ENCODE measurements at regions not wholly inside any gene's neighbourhood (a gene's known extent, or its start where the extent isn't known, plus 50 kb on each side); places are given as distances from the start of the nearest gene placed in this dataset.

DNA sequence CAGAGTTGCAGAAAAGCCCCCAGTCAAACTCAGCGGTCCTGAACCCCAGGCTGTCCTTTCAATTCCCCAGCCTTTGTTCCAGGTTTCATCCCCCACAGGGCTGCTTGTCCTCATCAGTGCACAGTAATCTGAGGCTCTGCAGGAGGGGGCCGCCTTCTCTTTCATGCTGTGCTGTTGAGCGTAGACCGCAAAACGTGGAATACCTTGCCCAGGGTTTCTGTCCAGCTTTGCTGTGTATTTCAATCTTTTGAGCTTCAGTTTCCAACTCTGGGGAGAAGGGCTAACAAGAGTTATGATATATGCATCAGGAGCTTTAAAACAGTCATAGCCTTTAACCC lies 64.8 kb downstream of the FAM43A start:
- in situ Hi-C loops (cut with MboI; ENCODE audit: low pct_ligation_motif_present in 1 of 4, low pct_unique_long_range_greater_than_20kb in 1 of 4, low sequenced_read_pairs in 3 of 4) (no loop called here), intact Hi-C loops (cut with DNase I; ENCODE audit: low total_unique reads) (no loop called here)
- WGBS, 2 donors (ENCODE audit: low coverage in 1 of 2) = 79% methylated on average over 5 of the region's 5 CpGs; no CpG with 5 or more reads in 1 of the 2 donors
- no peak overlapping the region for H3K27ac ChIP-seq
- peaks cover 0 to 5% (median 0%) of the 10 kb centered on the region in 4 donors for H3K4me1 ChIP-seq
- H3K36me3 ChIP-seq = no peaks in the 10 kb centered on the region
- H3K27me3 ChIP-seq = no peaks in the 10 kb centered on the region
- no peak for DNase-seq
- TF ChIP-seq POLR2A (IDR thresholded peaks at IDR 0.05) = no peak
- TF ChIP-seq EP300 (IDR thresholded peaks at IDR 0.05; ENCODE audit: low read depth) = no peak
- no peak for TF ChIP-seq POLR2AphosphoS5 (IDR thresholded peaks at IDR 0.05)
- TF ChIP-seq, protein P1, sequence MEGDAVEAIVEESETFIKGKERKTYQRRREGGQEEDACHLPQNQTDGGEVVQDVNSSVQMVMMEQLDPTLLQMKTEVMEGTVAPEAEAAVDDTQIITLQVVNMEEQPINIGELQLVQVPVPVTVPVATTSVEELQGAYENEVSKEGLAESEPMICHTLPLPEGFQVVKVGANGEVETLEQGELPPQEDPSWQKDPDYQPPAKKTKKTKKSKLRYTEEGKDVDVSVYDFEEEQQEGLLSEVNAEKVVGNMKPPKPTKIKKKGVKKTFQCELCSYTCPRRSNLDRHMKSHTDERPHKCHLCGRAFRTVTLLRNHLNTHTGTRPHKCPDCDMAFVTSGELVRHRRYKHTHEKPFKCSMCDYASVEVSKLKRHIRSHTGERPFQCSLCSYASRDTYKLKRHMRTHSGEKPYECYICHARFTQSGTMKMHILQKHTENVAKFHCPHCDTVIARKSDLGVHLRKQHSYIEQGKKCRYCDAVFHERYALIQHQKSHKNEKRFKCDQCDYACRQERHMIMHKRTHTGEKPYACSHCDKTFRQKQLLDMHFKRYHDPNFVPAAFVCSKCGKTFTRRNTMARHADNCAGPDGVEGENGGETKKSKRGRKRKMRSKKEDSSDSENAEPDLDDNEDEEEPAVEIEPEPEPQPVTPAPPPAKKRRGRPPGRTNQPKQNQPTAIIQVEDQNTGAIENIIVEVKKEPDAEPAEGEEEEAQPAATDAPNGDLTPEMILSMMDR (IDR thresholded peaks at IDR 0.05) = no peak
- H3K4me3 ChIP-seq = no peak overlapping the region
- no peaks in the 10 kb centered on the region for H3K9me3 ChIP-seq

DNA sequence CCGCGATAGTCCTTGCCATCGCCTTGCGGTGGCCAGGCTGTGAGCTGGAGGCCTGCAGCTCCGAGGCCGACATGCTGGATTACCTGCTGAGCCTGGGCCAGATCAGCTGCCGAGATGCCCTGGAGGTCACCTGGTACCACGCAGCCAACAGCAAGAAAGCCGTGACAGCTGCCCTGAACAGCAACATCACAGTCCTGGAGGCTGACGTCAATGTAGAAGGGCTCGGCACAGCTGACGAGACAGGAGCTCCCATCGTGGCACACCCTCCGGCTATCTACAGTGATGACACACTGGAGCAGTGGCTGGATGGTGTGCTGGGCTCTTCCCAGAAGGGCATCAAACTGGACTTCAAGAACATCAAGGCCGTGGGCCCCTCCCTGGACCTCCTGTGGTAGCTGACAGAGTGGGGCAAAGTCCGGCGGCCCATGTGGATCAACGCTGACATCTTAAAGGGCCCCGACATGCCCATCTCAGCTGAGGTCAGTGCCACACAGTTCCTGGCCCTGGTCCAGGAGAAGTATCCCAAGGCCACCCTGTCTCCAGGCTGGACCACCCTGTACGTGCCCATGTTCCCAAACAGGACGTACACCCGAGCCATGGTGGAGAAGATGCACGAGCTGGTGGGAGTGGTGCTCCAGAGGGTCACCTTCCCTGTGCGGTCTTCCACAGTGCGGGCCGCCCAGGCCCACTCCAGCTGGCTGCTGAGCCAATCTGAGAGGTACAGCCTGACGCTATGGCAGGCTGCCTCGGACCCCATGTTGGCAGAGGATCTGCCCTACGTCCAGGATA lies 70.2 kb downstream of the FAM43A start:
- in situ Hi-C loops (cut with MboI; ENCODE audit: low pct_ligation_motif_present in 1 of 4, low pct_unique_long_range_greater_than_20kb in 1 of 4, low sequenced_read_pairs in 3 of 4) = no loop called here
- Histone ChIP-seq H3K36me3 (no peaks in the 10 kb centered on the region), H3K4me1 (peaks cover 0 to 10% (median 0%) of the 10 kb centered on the region in 4 donors), H3K4me3 (no peak overlapping the region), H3K27ac (no peak overlapping the region), H3K27me3 (no peaks in the 10 kb centered on the region), H3K9me3 (no peaks in the 10 kb centered on the region)
- no peak for DNase-seq
- TF ChIP-seq EP300 (IDR thresholded peaks at IDR 0.05; ENCODE audit: low read depth) = no peak
- no peak for TF ChIP-seq POLR2AphosphoS5 (IDR thresholded peaks at IDR 0.05)
- TF ChIP-seq, protein P1 (IDR thresholded peaks at IDR 0.05) = no peak
- TF ChIP-seq POLR2A (IDR thresholded peaks at IDR 0.05) = no peak
- intact Hi-C loops (cut with DNase I; ENCODE audit: low total_unique reads) = no loop called here
- WGBS, 2 donors (ENCODE audit: low coverage in 1 of 2) = 84% methylated on average over 27 of the region's 29 CpGs; no CpG with 5 or more reads in 1 of the 2 donors

DNA sequence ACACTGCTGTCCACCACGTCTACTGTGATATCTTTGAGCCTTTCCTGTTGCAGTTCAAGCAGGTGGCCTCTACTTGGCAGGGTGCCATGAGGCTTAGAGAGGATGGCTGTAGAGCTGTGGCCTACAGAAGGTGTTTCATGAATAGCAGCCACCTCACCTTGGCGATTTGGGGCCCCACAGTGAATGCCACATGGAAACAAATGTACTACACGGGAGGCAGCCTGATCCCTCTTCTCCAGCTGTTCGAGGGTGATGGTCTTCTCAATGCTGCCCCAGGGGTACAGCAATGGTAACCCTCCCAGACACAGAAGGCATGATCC lies 70.7 kb downstream of the FAM43A start:
- no peaks in the 10 kb centered on the region for H3K27me3 ChIP-seq
- no peak overlapping the region for H3K4me3 ChIP-seq
- H3K4me1 ChIP-seq = peaks cover 0 to 10% (median 0%) of the 10 kb centered on the region in 4 donors
- DNase-seq = no peak
- intact Hi-C loops (cut with DNase I; ENCODE audit: low total_unique reads) = no loop called here
- H3K27ac ChIP-seq = no peak overlapping the region
- H3K36me3 ChIP-seq = no peaks in the 10 kb centered on the region
- TF ChIP-seq, protein P1 (IDR thresholded peaks at IDR 0.05) = no peak
- TF ChIP-seq POLR2AphosphoS5 (IDR thresholded peaks at IDR 0.05) (no peak), POLR2A (IDR thresholded peaks at IDR 0.05) (no peak), EP300 (IDR thresholded peaks at IDR 0.05; ENCODE audit: low read depth) (no peak)
- WGBS, 2 donors (ENCODE audit: low coverage in 1 of 2) = 59% methylated on average over 4 of the region's 4 CpGs; no CpG with 5 or more reads in 1 of the 2 donors
- no peaks in the 10 kb centered on the region for H3K9me3 ChIP-seq
- in situ Hi-C loops (cut with MboI; ENCODE audit: low pct_ligation_motif_present in 1 of 4, low pct_unique_long_range_greater_than_20kb in 1 of 4, low sequenced_read_pairs in 3 of 4) = no loop called here

DNA sequence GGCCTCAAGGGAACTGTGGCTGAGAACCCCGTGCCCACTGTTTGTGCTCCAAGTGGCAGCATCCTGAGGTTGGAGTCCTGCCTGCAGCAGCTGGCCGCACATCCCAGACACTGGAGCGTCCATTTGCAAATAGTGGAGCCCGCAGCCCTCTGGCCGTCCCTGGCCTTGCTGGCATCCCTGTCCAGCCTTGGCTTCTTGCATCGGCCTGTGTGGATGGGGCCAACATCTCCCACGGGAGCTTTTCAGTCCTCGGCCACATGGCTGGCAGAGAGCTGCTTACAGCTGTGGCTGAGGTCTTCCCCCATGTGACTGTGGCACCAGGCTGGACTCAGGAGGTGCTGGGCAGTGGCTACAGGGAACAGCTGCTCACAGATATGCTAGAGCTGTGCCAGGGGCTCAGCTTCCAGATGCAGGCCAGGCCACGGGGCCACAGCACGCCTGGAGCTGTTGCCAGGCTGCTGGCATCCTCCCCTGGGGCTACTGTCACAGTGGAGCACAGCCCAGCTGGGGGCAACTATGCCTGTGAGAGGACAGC lies 71.2 kb downstream of the FAM43A start:
- no peaks in the 10 kb centered on the region for H3K36me3 ChIP-seq
- H3K9me3 ChIP-seq = no peaks in the 10 kb centered on the region
- no peak for DNase-seq
- peak overlapping the region in 3 of 4 donors; percentile 44 to 69 (median 54) for H3K27ac ChIP-seq
- H3K4me1 ChIP-seq = peaks cover 0 to 10% (median 0%) of the 10 kb centered on the region in 4 donors
- no peaks in the 10 kb centered on the region for H3K27me3 ChIP-seq
- TF ChIP-seq POLR2AphosphoS5 (IDR thresholded peaks at IDR 0.05) (no peak), EP300 (IDR thresholded peaks at IDR 0.05; ENCODE audit: low read depth) (no peak), POLR2A (IDR thresholded peaks at IDR 0.05) (no peak)
- TF ChIP-seq, protein P1 (IDR thresholded peaks at IDR 0.05) = no peak
- in situ Hi-C loops (cut with MboI; ENCODE audit: low pct_ligation_motif_present in 1 of 4, low pct_unique_long_range_greater_than_20kb in 1 of 4, low sequenced_read_pairs in 3 of 4) (no loop called here), intact Hi-C loops (cut with DNase I; ENCODE audit: low total_unique reads) (no loop called here)
- 71% methylated on average over 9 of the region's 10 CpGs; no CpG with 5 or more reads in 1 of the 2 donors for WGBS, 2 donors (ENCODE audit: low coverage in 1 of 2)
- H3K4me3 ChIP-seq = no peak overlapping the region

Data from transverse colon (tissue), 4 donors.